ENCODE measurements at regions not wholly inside any gene's neighbourhood (a gene's known extent, or its start where the extent isn't known, plus 50 kb on each side); places are given as distances from the start of the nearest gene placed in this dataset.

GRCh38 chr4:57877047-57877458 is 766.9 kb upstream of the IGFBP7 start:
- no peaks in the 10 kb centered on the region for H3K27me3 ChIP-seq (ENCODE audit: insufficient read depth, low read length)
- WGBS = 97% methylated on average over 3 of the region's 3 CpGs
- no peak overlapping the region for H3K4me3 ChIP-seq (ENCODE audit: low read length)

GRCh38 chr4:57875829-57876392 is 765.7 kb upstream of the IGFBP7 start:
- no peaks in the 10 kb centered on the region for H3K4me1 ChIP-seq (ENCODE audit: insufficient read depth, low read length)
- H3K27ac ChIP-seq (ENCODE audit: low read depth, low read length) = no peak overlapping the region
- no peak overlapping the region for H3K9ac ChIP-seq (ENCODE audit: low read depth, low read length)
- no peaks in the 10 kb centered on the region for H3K27me3 ChIP-seq (ENCODE audit: insufficient read depth, low read length)
- H3K9me3 ChIP-seq (ENCODE audit: insufficient read depth, low read depth, low read length) = no peaks in the 10 kb centered on the region
- H3K36me3 ChIP-seq (ENCODE audit: insufficient read depth, low read length) = no peaks in the 10 kb centered on the region
- H3K4me3 ChIP-seq (ENCODE audit: low read length) = no peak overlapping the region
- 91% methylated on average over 2 of the region's 2 CpGs for WGBS

More at GRCh38 chr4:57877047-57877458, 766.9 kb upstream of the IGFBP7 start:
- Histone ChIP-seq H3K9ac (ENCODE audit: low read depth, low read length) (no peak overlapping the region), H3K4me1 (ENCODE audit: insufficient read depth, low read length) (no peaks in the 10 kb centered on the region), H3K36me3 (ENCODE audit: insufficient read depth, low read length) (no peaks in the 10 kb centered on the region), H3K9me3 (ENCODE audit: insufficient read depth, low read depth, low read length) (no peaks in the 10 kb centered on the region), H3K27ac (ENCODE audit: low read depth, low read length) (no peak overlapping the region)

GRCh38 chr4:57866468-57867171 is 756.4 kb upstream of the IGFBP7 start:
- H3K27me3 ChIP-seq (ENCODE audit: insufficient read depth, low read length) = no peaks in the 10 kb centered on the region
- H3K36me3 ChIP-seq (ENCODE audit: insufficient read depth, low read length) = no peaks in the 10 kb centered on the region
- no peaks in the 10 kb centered on the region for H3K9me3 ChIP-seq (ENCODE audit: insufficient read depth, low read depth, low read length)
- H3K4me1 ChIP-seq (ENCODE audit: insufficient read depth, low read length) = no peaks in the 10 kb centered on the region
- no peak overlapping the region for H3K27ac ChIP-seq (ENCODE audit: low read depth, low read length)
- no peak overlapping the region for H3K9ac ChIP-seq (ENCODE audit: low read depth, low read length)
- H3K4me3 ChIP-seq (ENCODE audit: low read length) = no peak overlapping the region
- WGBS = 86% methylated on average over 1 of the region's 2 CpGs

GRCh38 chr4:57865264-57865663 is 755.1 kb upstream of the IGFBP7 start:
- H3K27ac ChIP-seq (ENCODE audit: low read depth, low read length) = no peak overlapping the region

GRCh38 chr4:57854748-57855147 is 744.6 kb upstream of the IGFBP7 start:
- Histone ChIP-seq H3K36me3 (ENCODE audit: insufficient read depth, low read length) (no peaks in the 10 kb centered on the region), H3K27me3 (ENCODE audit: insufficient read depth, low read length) (no peaks in the 10 kb centered on the region), H3K9ac (ENCODE audit: low read depth, low read length) (no peak overlapping the region), H3K27ac (ENCODE audit: low read depth, low read length) (no peak overlapping the region), H3K4me1 (ENCODE audit: insufficient read depth, low read length) (no peaks in the 10 kb centered on the region), H3K9me3 (ENCODE audit: insufficient read depth, low read depth, low read length) (no peaks in the 10 kb centered on the region), H3K4me3 (ENCODE audit: low read length) (no peak overlapping the region)
- 95% methylated on average over 2 of the region's 3 CpGs for WGBS

More at GRCh38 chr4:57865264-57865663, 755.1 kb upstream of the IGFBP7 start:
- H3K36me3 ChIP-seq (ENCODE audit: insufficient read depth, low read length) = no peaks in the 10 kb centered on the region
- WGBS = 89% methylated on average over 1 of the region's 1 CpG
- H3K27me3 ChIP-seq (ENCODE audit: insufficient read depth, low read length) = no peaks in the 10 kb centered on the region
- H3K9me3 ChIP-seq (ENCODE audit: insufficient read depth, low read depth, low read length) = no peaks in the 10 kb centered on the region
- H3K4me1 ChIP-seq (ENCODE audit: insufficient read depth, low read length) = no peaks in the 10 kb centered on the region
- H3K4me3 ChIP-seq (ENCODE audit: low read length) = no peak overlapping the region
- H3K9ac ChIP-seq (ENCODE audit: low read depth, low read length) = no peak overlapping the region

GRCh38 chr4:57850141-57850540 is 740.0 kb upstream of the IGFBP7 start:
- no peak overlapping the region for H3K27ac ChIP-seq (ENCODE audit: low read depth, low read length)
- no peaks in the 10 kb centered on the region for H3K9me3 ChIP-seq (ENCODE audit: insufficient read depth, low read depth, low read length)
- H3K36me3 ChIP-seq (ENCODE audit: insufficient read depth, low read length) = no peaks in the 10 kb centered on the region
- H3K4me3 ChIP-seq (ENCODE audit: low read length) = no peak overlapping the region
- no peaks in the 10 kb centered on the region for H3K4me1 ChIP-seq (ENCODE audit: insufficient read depth, low read length)
- no peaks in the 10 kb centered on the region for H3K27me3 ChIP-seq (ENCODE audit: insufficient read depth, low read length)
- no peak overlapping the region for H3K9ac ChIP-seq (ENCODE audit: low read depth, low read length)

- no peaks in the 10 kb centered on the region for H3K36me3 ChIP-seq (ENCODE audit: insufficient read depth, low read length)
- H3K9ac ChIP-seq (ENCODE audit: low read depth, low read length) = no peak overlapping the region
- H3K4me1 ChIP-seq (ENCODE audit: insufficient read depth, low read length) = no peaks in the 10 kb centered on the region
- 100% methylated on average over 2 of the region's 2 CpGs for WGBS
- no peak overlapping the region for H3K4me3 ChIP-seq (ENCODE audit: low read length)
- no peaks in the 10 kb centered on the region for H3K27me3 ChIP-seq (ENCODE audit: insufficient read depth, low read length)
- no peaks in the 10 kb centered on the region for H3K9me3 ChIP-seq (ENCODE audit: insufficient read depth, low read depth, low read length)
- H3K27ac ChIP-seq (ENCODE audit: low read depth, low read length) = no peak overlapping the region
Measured at GRCh38 chr4:57832083-57832482, 721.9 kb upstream of the IGFBP7 start.

GRCh38 chr4:57789666-57790065 is 679.5 kb upstream of the IGFBP7 start:
- Histone ChIP-seq H3K9ac (ENCODE audit: low read depth, low read length) (no peak overlapping the region), H3K36me3 (ENCODE audit: insufficient read depth, low read length) (no peaks in the 10 kb centered on the region), H3K4me3 (ENCODE audit: low read length) (no peak overlapping the region), H3K27me3 (ENCODE audit: insufficient read depth, low read length) (no peaks in the 10 kb centered on the region), H3K27ac (ENCODE audit: low read depth, low read length) (no peak overlapping the region), H3K4me1 (ENCODE audit: insufficient read depth, low read length) (no peaks in the 10 kb centered on the region), H3K9me3 (ENCODE audit: insufficient read depth, low read depth, low read length) (no peaks in the 10 kb centered on the region)
- WGBS = 44% methylated on average over 2 of the region's 2 CpGs

- Histone ChIP-seq H3K9ac (ENCODE audit: low read depth, low read length) (no peak overlapping the region), H3K9me3 (ENCODE audit: insufficient read depth, low read depth, low read length) (no peaks in the 10 kb centered on the region), H3K27ac (ENCODE audit: low read depth, low read length) (no peak overlapping the region), H3K4me1 (ENCODE audit: insufficient read depth, low read length) (peaks cover 6% of the 10 kb centered on the region; the same call in 1 of the 2 replicates), H3K4me3 (ENCODE audit: low read length) (no peak overlapping the region), H3K36me3 (ENCODE audit: insufficient read depth, low read length) (no peaks in the 10 kb centered on the region), H3K27me3 (ENCODE audit: insufficient read depth, low read length) (no peaks in the 10 kb centered on the region)
- WGBS = 70% methylated on average over 2 of the region's 2 CpGs
Measured at GRCh38 chr4:57777876-57778275, 667.7 kb upstream of the IGFBP7 start.

- Histone ChIP-seq H3K36me3 (ENCODE audit: insufficient read depth, low read length) (no peaks in the 10 kb centered on the region), H3K4me3 (ENCODE audit: low read length) (no peak overlapping the region), H3K9me3 (ENCODE audit: insufficient read depth, low read depth, low read length) (no peaks in the 10 kb centered on the region), H3K27ac (ENCODE audit: low read depth, low read length) (no peak overlapping the region), H3K9ac (ENCODE audit: low read depth, low read length) (no peak overlapping the region), H3K27me3 (ENCODE audit: insufficient read depth, low read length) (no peaks in the 10 kb centered on the region), H3K4me1 (ENCODE audit: insufficient read depth, low read length) (peaks cover 6% of the 10 kb centered on the region; the same call in 1 of the 2 replicates)
- 98% methylated on average over 3 of the region's 3 CpGs for WGBS
Measured at GRCh38 chr4:57774681-57775080, 664.5 kb upstream of the IGFBP7 start.

- H3K9ac ChIP-seq (ENCODE audit: low read depth, low read length) = no peak overlapping the region
- no peak overlapping the region for H3K27ac ChIP-seq (ENCODE audit: low read depth, low read length)
- H3K4me1 ChIP-seq (ENCODE audit: insufficient read depth, low read length) = peaks cover 6% of the 10 kb centered on the region; the same call in 1 of the 2 replicates
- H3K36me3 ChIP-seq (ENCODE audit: insufficient read depth, low read length) = no peaks in the 10 kb centered on the region
- H3K9me3 ChIP-seq (ENCODE audit: insufficient read depth, low read depth, low read length) = no peaks in the 10 kb centered on the region
- H3K27me3 ChIP-seq (ENCODE audit: insufficient read depth, low read length) = no peaks in the 10 kb centered on the region
- H3K4me3 ChIP-seq (ENCODE audit: low read length) = no peak overlapping the region
Measured at GRCh38 chr4:57774171-57774570, 664.0 kb upstream of the IGFBP7 start.

Data from HUES64 (cell line).